HCT116 (cell line): ENCODE measurements at regions not wholly inside any gene's neighbourhood (a gene's known extent, or its start where the extent isn't known, plus 50 kb on each side); places are given as distances from the start of the nearest gene placed in this dataset.

Experiments used
- ATAC-seq: fragments of 200-7000 bp; cut with Tn5 transposase; 2 replicates; pipeline ENCODE4 v1.9.1; 2020; ENCODE audit warnings: mild to moderate bottlenecking, moderate library complexity
- BruUV-seq: library from RNA; stranded (reverse); fragments of 400-500 nt; replicated peaks from 2 replicates; lab custom pipeline; 2021; lab: Mats Ljungman, UMichigan
- CTCF ChIA-PET: fragments of 300-600 bp; sonication (Branson Sonifier 250); formaldehyde crosslinking; loops from one replicate; lab custom pipeline; 2021; ENCODE audit warnings: antibody characterized with exemption; lab: Charles Lee
- POLR2A ChIA-PET: fragments of 300-600, 350-600 bp; sonication (Branson Sonifier 250); formaldehyde crosslinking; loops from one replicate; lab custom pipeline; 2021; ENCODE audit warnings: antibody characterized with exemption; lab: Charles Lee
- RAD21 ChIA-PET, 2 experiments: fragments of 300-600 bp; sonication (Branson Sonifier 250); formaldehyde crosslinking; loops; one replicate each; lab custom pipeline; 2023; ENCODE audit warnings: low total read pairs in 2 of 2; ENCODE audit not compliant: uncharacterized antibody in 2 of 2, unreplicated experiment in 2 of 2, low non-redundant PET in 1 of 2; lab: Charles Lee
- DNase-seq: peaks from one replicate; pipeline ENCODE4 v3.0.0-alpha.2; 2010; ENCODE audit warnings: low read depth, low spot score
- H2AFZ ChIP-seq: fragments of 200-600 bp; shearing (Covaris generic), sonication (generic); 2 replicates; pipeline ENCODE4 v1.6.1; 2017; ENCODE audit warnings: low read depth, mixed run types, mixed read lengths, antibody characterized with exemption, low read length; ENCODE audit not compliant: poor library complexity, severe bottlenecking
- H3K27ac ChIP-seq: 2 replicates; pipeline ENCODE4 v1.5.1; 2012; ENCODE audit warnings: low read depth, low read length
- H3K27me3 ChIP-seq: fragments of 200-600 bp; sonication (generic); 2 replicates; pipeline ENCODE4 v1.6.1; 2016; ENCODE audit warnings: mixed run types, low read length, mixed read lengths; ENCODE audit not compliant: insufficient read depth
- H3K36me3 ChIP-seq, 2 experiments: fragments of 200-500 bp in 1 of 2; fragments of 200-600 bp in 1 of 2; sonication (Bioruptor generic) in 1 of 2; sonication (generic) in 1 of 2; 2 replicates each; pipeline versions ENCODE4 v1.5.1 to v1.6.1; 2014 to 2016; ENCODE audit warnings: low read length in 2 of 2, inconsistent platforms in 1 of 2, mixed read lengths in 1 of 2, mixed run types in 1 of 2; ENCODE audit not compliant: insufficient read depth in 2 of 2, control insufficient read depth in 1 of 2
- H3K4me1 ChIP-seq, 2 experiments: fragments of 200-600 bp in 1 of 2; sonication (generic) in 1 of 2; 2 replicates each; pipeline versions ENCODE4 v1.5.1 to v1.6.1; 2012 to 2017; ENCODE audit warnings: low read length in 2 of 2, inconsistent platforms in 1 of 2, mild to moderate bottlenecking in 1 of 2, mixed read lengths in 1 of 2, mixed run types in 1 of 2, moderate library complexity in 1 of 2; ENCODE audit not compliant: insufficient read depth in 2 of 2, control insufficient read depth in 1 of 2
- H3K4me2 ChIP-seq: fragments of 200-600 bp; sonication (generic); 2 replicates; pipeline ENCODE4 v1.6.1; 2017; ENCODE audit warnings: mixed run types, low read length, mixed read lengths
- H3K4me3 ChIP-seq, 2 experiments: fragments of 200-600 bp in 1 of 2; sonication (generic) in 1 of 2; replicated peaks in 1 of 2; 2 replicates each; pipeline ENCODE4 v1.5.1; 2011 to 2016; ENCODE audit warnings: low read length in 2 of 2, control low read depth in 1 of 2, low read depth in 1 of 2, mild to moderate bottlenecking in 1 of 2, mixed read lengths in 1 of 2, mixed run types in 1 of 2
- H3K79me2 ChIP-seq: fragments of 200-600 bp; sonication (generic); 2 replicates; pipeline ENCODE4 v1.6.1; 2017; ENCODE audit warnings: mild to moderate bottlenecking, mixed run types, low read length, moderate library complexity, mixed read lengths; ENCODE audit not compliant: insufficient read depth
- H3K9ac ChIP-seq: fragments of 200-600 bp; sonication (generic); 2 replicates; pipeline ENCODE4 v1.6.1; 2016; ENCODE audit warnings: low read length, mixed read lengths
- H3K9me2 ChIP-seq: fragments of 200-600 bp; sonication (generic), shearing (Covaris generic); 2 replicates; pipeline ENCODE4 v1.6.1; 2017; ENCODE audit warnings: mixed run types, mild to moderate bottlenecking, moderate library complexity; ENCODE audit not compliant: insufficient read depth
- H3K9me3 ChIP-seq, 2 experiments: fragments of 200-500 bp in 1 of 2; fragments of 200-600 bp in 1 of 2; sonication (Bioruptor generic) in 1 of 2; sonication (generic) in 1 of 2; 2 replicates each; pipeline ENCODE4 v1.6.1; 2014 to 2017; ENCODE audit warnings: low read length in 2 of 2, mixed read lengths in 2 of 2, inconsistent platforms in 1 of 2, low read depth in 1 of 2, mild to moderate bottlenecking in 1 of 2, mixed run types in 1 of 2, moderate library complexity in 1 of 2; ENCODE audit not compliant: control insufficient read depth in 1 of 2, insufficient read depth in 1 of 2
- H4K20me1 ChIP-seq: fragments of 200-600 bp; sonication (generic), shearing (Covaris generic); 2 replicates; pipeline ENCODE4 v1.6.1; 2017; ENCODE audit warnings: mixed run types, mild to moderate bottlenecking, moderate library complexity; ENCODE audit not compliant: insufficient read depth
- EGR1 ChIP-seq: IDR thresholded peaks from 2 replicates; pipeline ENCODE4 v1.6.1; 2012; ENCODE audit warnings: low read depth
- EZH2 ChIP-seq: fragments of 200-600 bp; sonication (generic); IDR thresholded peaks from 2 replicates; pipeline ENCODE4 v1.6.1; 2017; ENCODE audit warnings: antibody characterized with exemption, mixed run types
- POLR2A ChIP-seq: IDR thresholded peaks from 2 replicates; pipeline ENCODE4 v1.7.0; 2011; ENCODE audit warnings: borderline replicate concordance; ENCODE audit not compliant: insufficient read depth, insufficient read length; ENCODE audit errors: extremely low read depth
- POLR2AphosphoS5 ChIP-seq: IDR thresholded peaks from 2 replicates; pipeline ENCODE4 v1.6.1; 2011; ENCODE audit warnings: mild to moderate bottlenecking, low read depth, low read length, moderate library complexity
- RAD21 ChIP-seq: IDR thresholded peaks from 2 replicates; pipeline ENCODE4 v1.6.1; 2012; ENCODE audit warnings: low read depth, mild to moderate bottlenecking
- SRF ChIP-seq: IDR thresholded peaks from 2 replicates; pipeline ENCODE4 v1.6.1; 2012; ENCODE audit warnings: low read depth
- intact Hi-C: fragments of 100-400 bp; cut with micrococcal nuclease; formaldehyde crosslinking; loops from 2 replicates; pipeline ENCODE4 v1.10.0; 2022
- TF ChIP-seq, protein P1 (sequence below), 3 experiments: fragments of 200-600 bp in 1 of 3; sonication (generic) in 1 of 3; IDR thresholded peaks in 2 of 3; conservative IDR thresholded peaks in 1 of 3; 2 replicates each; pipeline ENCODE4 v1.5.1; 2012 to 2017; ENCODE audit warnings: low read depth in 2 of 3, low read length in 2 of 3, antibody characterized with exemption in 1 of 3, borderline replicate concordance in 1 of 3, control low read depth in 1 of 3, mild to moderate bottlenecking in 1 of 3, mixed read lengths in 1 of 3, mixed run types in 1 of 3, moderate library complexity in 1 of 3; ENCODE audit not compliant: insufficient read depth in 1 of 3
- TF ChIP-seq, protein P2 (sequence below): IDR thresholded peaks from 2 replicates; pipeline ENCODE4 v1.6.1; 2012; ENCODE audit warnings: low read depth
- TF ChIP-seq, protein P3 (sequence below): IDR thresholded peaks from 2 replicates; pipeline ENCODE4 v1.6.1; 2012

DNA sequence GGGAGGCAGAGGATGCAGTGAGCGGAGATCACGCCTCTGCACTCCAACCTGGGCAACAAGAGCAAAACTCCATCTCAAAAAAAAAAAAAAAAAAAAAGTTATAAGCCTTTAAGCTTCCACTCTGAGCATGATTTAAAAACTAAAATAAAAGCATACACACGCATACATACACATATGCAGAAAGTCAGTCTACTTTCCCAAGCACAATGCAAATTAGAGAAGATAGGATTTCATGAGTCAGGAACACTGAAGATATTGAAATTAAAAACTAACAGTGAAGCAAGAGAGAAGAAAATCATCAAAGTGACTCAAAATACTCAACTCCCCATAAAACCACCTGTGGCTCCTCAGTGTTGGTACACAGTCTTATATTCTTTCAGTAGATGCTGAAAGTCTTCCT lies 1009.5 kb upstream of the WWC1 start:
- POLR2A ChIA-PET = no interaction called here
- intact Hi-C loops = no loop called here
- Histone ChIP-seq H3K9ac (no peak overlapping the region), H3K4me1 (no peaks in the 10 kb centered on the region), H4K20me1 (no peaks in the 10 kb centered on the region), H3K79me2 (no peaks in the 10 kb centered on the region), H3K4me2 (no peak overlapping the region), H3K27ac (no peak overlapping the region), H3K36me3 (no peaks in the 10 kb centered on the region), H3K9me3 (peaks cover 0 to 3% of the 10 kb centered on the region in 2 experiments; a peak in 1 of 4 replicates), H3K27me3 (no peaks in the 10 kb centered on the region), H3K4me3 (no peak overlapping the region), H2AFZ (no peak overlapping the region), H3K9me2 (no peaks in the 10 kb centered on the region)
- ATAC-seq (no peak), DNase-seq (no peak)
- no TSS peak for BruUV-seq
- RAD21 ChIA-PET = no interaction called here
- TF ChIP-seq POLR2AphosphoS5 = no peak
- TF ChIP-seq SRF = no peak
- no peak for TF ChIP-seq POLR2A
- TF ChIP-seq, protein P1, sequence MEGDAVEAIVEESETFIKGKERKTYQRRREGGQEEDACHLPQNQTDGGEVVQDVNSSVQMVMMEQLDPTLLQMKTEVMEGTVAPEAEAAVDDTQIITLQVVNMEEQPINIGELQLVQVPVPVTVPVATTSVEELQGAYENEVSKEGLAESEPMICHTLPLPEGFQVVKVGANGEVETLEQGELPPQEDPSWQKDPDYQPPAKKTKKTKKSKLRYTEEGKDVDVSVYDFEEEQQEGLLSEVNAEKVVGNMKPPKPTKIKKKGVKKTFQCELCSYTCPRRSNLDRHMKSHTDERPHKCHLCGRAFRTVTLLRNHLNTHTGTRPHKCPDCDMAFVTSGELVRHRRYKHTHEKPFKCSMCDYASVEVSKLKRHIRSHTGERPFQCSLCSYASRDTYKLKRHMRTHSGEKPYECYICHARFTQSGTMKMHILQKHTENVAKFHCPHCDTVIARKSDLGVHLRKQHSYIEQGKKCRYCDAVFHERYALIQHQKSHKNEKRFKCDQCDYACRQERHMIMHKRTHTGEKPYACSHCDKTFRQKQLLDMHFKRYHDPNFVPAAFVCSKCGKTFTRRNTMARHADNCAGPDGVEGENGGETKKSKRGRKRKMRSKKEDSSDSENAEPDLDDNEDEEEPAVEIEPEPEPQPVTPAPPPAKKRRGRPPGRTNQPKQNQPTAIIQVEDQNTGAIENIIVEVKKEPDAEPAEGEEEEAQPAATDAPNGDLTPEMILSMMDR (IDR thresholded peaks at IDR 0.05 in 2 of 3, conservative IDR thresholded peaks at IDR 0.05 in 1 of 3; ENCODE audit: borderline replicate concordance in 1 of 3, insufficient read depth in 1 of 3, low read depth in 2 of 3, low read length in 2 of 3) = no peak
- TF ChIP-seq, protein P2, sequence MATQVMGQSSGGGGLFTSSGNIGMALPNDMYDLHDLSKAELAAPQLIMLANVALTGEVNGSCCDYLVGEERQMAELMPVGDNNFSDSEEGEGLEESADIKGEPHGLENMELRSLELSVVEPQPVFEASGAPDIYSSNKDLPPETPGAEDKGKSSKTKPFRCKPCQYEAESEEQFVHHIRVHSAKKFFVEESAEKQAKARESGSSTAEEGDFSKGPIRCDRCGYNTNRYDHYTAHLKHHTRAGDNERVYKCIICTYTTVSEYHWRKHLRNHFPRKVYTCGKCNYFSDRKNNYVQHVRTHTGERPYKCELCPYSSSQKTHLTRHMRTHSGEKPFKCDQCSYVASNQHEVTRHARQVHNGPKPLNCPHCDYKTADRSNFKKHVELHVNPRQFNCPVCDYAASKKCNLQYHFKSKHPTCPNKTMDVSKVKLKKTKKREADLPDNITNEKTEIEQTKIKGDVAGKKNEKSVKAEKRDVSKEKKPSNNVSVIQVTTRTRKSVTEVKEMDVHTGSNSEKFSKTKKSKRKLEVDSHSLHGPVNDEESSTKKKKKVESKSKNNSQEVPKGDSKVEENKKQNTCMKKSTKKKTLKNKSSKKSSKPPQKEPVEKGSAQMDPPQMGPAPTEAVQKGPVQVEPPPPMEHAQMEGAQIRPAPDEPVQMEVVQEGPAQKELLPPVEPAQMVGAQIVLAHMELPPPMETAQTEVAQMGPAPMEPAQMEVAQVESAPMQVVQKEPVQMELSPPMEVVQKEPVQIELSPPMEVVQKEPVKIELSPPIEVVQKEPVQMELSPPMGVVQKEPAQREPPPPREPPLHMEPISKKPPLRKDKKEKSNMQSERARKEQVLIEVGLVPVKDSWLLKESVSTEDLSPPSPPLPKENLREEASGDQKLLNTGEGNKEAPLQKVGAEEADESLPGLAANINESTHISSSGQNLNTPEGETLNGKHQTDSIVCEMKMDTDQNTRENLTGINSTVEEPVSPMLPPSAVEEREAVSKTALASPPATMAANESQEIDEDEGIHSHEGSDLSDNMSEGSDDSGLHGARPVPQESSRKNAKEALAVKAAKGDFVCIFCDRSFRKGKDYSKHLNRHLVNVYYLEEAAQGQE = no peak
- TF ChIP-seq, protein P3, sequence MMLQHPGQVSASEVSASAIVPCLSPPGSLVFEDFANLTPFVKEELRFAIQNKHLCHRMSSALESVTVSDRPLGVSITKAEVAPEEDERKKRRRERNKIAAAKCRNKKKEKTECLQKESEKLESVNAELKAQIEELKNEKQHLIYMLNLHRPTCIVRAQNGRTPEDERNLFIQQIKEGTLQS = no peak
- no peak for TF ChIP-seq EGR1
- TF ChIP-seq EZH2 = no peak
- no peak for TF ChIP-seq RAD21
- CTCF ChIA-PET = no interaction called here
